HFFc6 (cell line): ENCODE measurements at regions not wholly inside any gene's neighbourhood (a gene's known extent, or its start where the extent isn't known, plus 50 kb on each side); places are given as distances from the start of the nearest gene placed in this dataset.
"Not testable (repeated sequence)": the region's sequence is repeated elsewhere in the genome, so short reads cannot be mapped to it uniquely, and the experiment has no call there.

Experiments
- DNase-seq: peaks from one replicate; pipeline ENCODE4 v3.0.0-alpha.2; 2018
- H3K27ac Mint-ChIP-seq: 2 replicates; pipeline ENCODE4 v1.8.0; 2020; ENCODE audit warnings: mild to moderate bottlenecking, mixed read lengths
- H3K27me3 Mint-ChIP-seq: 2 replicates; pipeline ENCODE4 v1.8.0; 2021; ENCODE audit warnings: mild to moderate bottlenecking, moderate library complexity, mixed read lengths; ENCODE audit not compliant: insufficient read depth
- H3K36me3 Mint-ChIP-seq: 2 replicates; pipeline ENCODE4 v1.8.0; 2021; ENCODE audit warnings: low read depth, mixed read lengths
- H3K4me1 Mint-ChIP-seq: 2 replicates; pipeline ENCODE4 v1.8.0; 2020; ENCODE audit warnings: low read depth, mixed read lengths
- H3K4me3 Mint-ChIP-seq: 2 replicates; pipeline ENCODE4 v1.8.0; 2020; ENCODE audit warnings: mild to moderate bottlenecking, moderate library complexity, mixed read lengths
- H3K9me3 Mint-ChIP-seq: 2 replicates; pipeline ENCODE4 v1.8.0; 2020; ENCODE audit warnings: mild to moderate bottlenecking, mixed read lengths
- CTCF ChIP-seq: fragments of 200-600 bp; sonication (generic); IDR thresholded peaks from 2 replicates; pipeline ENCODE4 v1.5.0; 2021; ENCODE audit warnings: antibody characterized with exemption, mild to moderate bottlenecking

GRCh38 chr16:88186889-88187870 lies 195.6 kb upstream of the ZNF469 start:
- DNase-seq = peak; percentile 41
- peaks cover 22% of the 10 kb centered on the region for H3K36me3 Mint-ChIP-seq
- H3K4me1 Mint-ChIP-seq = peaks cover 38% of the 10 kb centered on the region
- H3K27me3 Mint-ChIP-seq, H3K4me3 Mint-ChIP-seq, H3K27ac Mint-ChIP-seq: not testable (repeated sequence)
- H3K9me3 Mint-ChIP-seq = peaks cover 19% of the 10 kb centered on the region

- not testable (repeated sequence) for DNase-seq, H3K4me3 Mint-ChIP-seq, H3K27ac Mint-ChIP-seq, H3K27me3 Mint-ChIP-seq
- Mint-ChIP-seq H3K9me3 (peaks cover 20% of the 10 kb centered on the region), H3K36me3 (peaks cover 21% of the 10 kb centered on the region), H3K4me1 (peaks cover 30% of the 10 kb centered on the region)
Observed at GRCh38 chr16:88188171-88188895, 194.4 kb upstream of the ZNF469 start.

- peaks cover 15% of the 10 kb centered on the region for H3K9me3 Mint-ChIP-seq
Observed at GRCh38 chr16:88190592-88191095, 192.1 kb upstream of the ZNF469 start.

GRCh38 chr16:88191168-88191567 lies 191.6 kb upstream of the ZNF469 start:
- not testable (repeated sequence) for DNase-seq, H3K4me3 Mint-ChIP-seq, H3K27ac Mint-ChIP-seq, H3K27me3 Mint-ChIP-seq, H3K36me3 Mint-ChIP-seq
- peaks cover 28% of the 10 kb centered on the region for H3K4me1 Mint-ChIP-seq
- H3K9me3 Mint-ChIP-seq = peaks cover 15% of the 10 kb centered on the region

More at GRCh38 chr16:88190592-88191095, 192.1 kb upstream of the ZNF469 start:
- not testable (repeated sequence) for DNase-seq, H3K36me3 Mint-ChIP-seq, H3K27ac Mint-ChIP-seq, H3K4me3 Mint-ChIP-seq, H3K27me3 Mint-ChIP-seq
- H3K4me1 Mint-ChIP-seq = peaks cover 33% of the 10 kb centered on the region

GRCh38 chr16:88192601-88193000 lies 190.2 kb upstream of the ZNF469 start:
- no peak for DNase-seq
- H3K4me1 Mint-ChIP-seq = peaks cover 20% of the 10 kb centered on the region
- no peak for TF ChIP-seq CTCF
- peaks cover 6% of the 10 kb centered on the region for H3K36me3 Mint-ChIP-seq
- H3K9me3 Mint-ChIP-seq = peaks cover 15% of the 10 kb centered on the region
- H3K27me3 Mint-ChIP-seq = peaks cover 7% of the 10 kb centered on the region
- H3K27ac Mint-ChIP-seq = no peak overlapping the region
- H3K4me3 Mint-ChIP-seq = no peak overlapping the region

- not testable (repeated sequence) for H3K36me3 Mint-ChIP-seq, H3K27me3 Mint-ChIP-seq, H3K4me3 Mint-ChIP-seq, H3K27ac Mint-ChIP-seq
- H3K4me1 Mint-ChIP-seq = peaks cover 13% of the 10 kb centered on the region
- peak; percentile 51 for DNase-seq
- TF ChIP-seq CTCF = peak; percentile 85
- peaks cover 15% of the 10 kb centered on the region for H3K9me3 Mint-ChIP-seq
Observed at GRCh38 chr16:88193706-88194396, 188.9 kb upstream of the ZNF469 start.
